Activated naive CD4-positive, alpha-beta T cell treated with anti-CD3 and anti-CD28 coated beads for 36 hours (primary cell): ENCODE measurements at regions not wholly inside any gene's neighbourhood (a gene's known extent, or its start where the extent isn't known, plus 50 kb on each side); places are given as distances from the start of the nearest gene placed in this dataset.

Source experiments
- CTCF ChIA-PET: fragments of 350-600 bp; sonication (Branson Sonifier 250); formaldehyde crosslinking; loops from one replicate; lab custom pipeline; 2021; ENCODE audit warnings: antibody characterized with exemption; lab: Charles Lee
- DNase-seq: peaks from one replicate; pipeline ENCODE4 v3.0.0-alpha.2; 2020
- H3K27ac Mint-ChIP-seq: one replicate; pipeline ENCODE4 v1.8.0; 2021; ENCODE audit warnings: mild to moderate bottlenecking, mixed read lengths
- H3K27me3 Mint-ChIP-seq: one replicate; pipeline ENCODE4 v1.8.0; 2021; ENCODE audit warnings: low read depth, mixed read lengths
- H3K36me3 Mint-ChIP-seq: one replicate; pipeline ENCODE4 v1.8.0; 2021; ENCODE audit warnings: low read depth, mixed read lengths
- H3K4me1 Mint-ChIP-seq: one replicate; pipeline ENCODE4 v1.8.0; 2021; ENCODE audit warnings: low read depth, mixed read lengths
- H3K4me3 Mint-ChIP-seq: one replicate; pipeline ENCODE4 v1.8.0; 2021; ENCODE audit warnings: mild to moderate bottlenecking, moderate library complexity, mixed read lengths
- H3K9me3 Mint-ChIP-seq: one replicate; pipeline ENCODE4 v1.8.0; 2021; ENCODE audit warnings: mixed read lengths
- intact Hi-C: fragments of 100-400 bp; cut with micrococcal nuclease; formaldehyde crosslinking; loops from one replicate; pipeline ENCODE4 v1.15.1; 2023

- DNase-seq = no peak
- no peaks in the 10 kb centered on the region for H3K27me3 Mint-ChIP-seq
- CTCF ChIA-PET = interaction anchor here (0.5 kb wide), 1 partner anchor 174 kb away, joined by 3 read pairs; no protein-coding TSS in a partner anchor
- H3K4me3 Mint-ChIP-seq = no peak overlapping the region
- H3K9me3 Mint-ChIP-seq = peaks cover 1% of the 10 kb centered on the region
- intact Hi-C loops = no loop called here
- no peak overlapping the region for H3K27ac Mint-ChIP-seq
- H3K4me1 Mint-ChIP-seq = peaks cover 2% of the 10 kb centered on the region
- no peaks in the 10 kb centered on the region for H3K36me3 Mint-ChIP-seq
These were observed 95.9 kb upstream of the FNDC3B start for GRCh38 chr3:171943262-171944117.

GRCh38 chr3:171944118-171945016, 95.0 kb upstream of the FNDC3B start:
- H3K36me3 Mint-ChIP-seq = no peaks in the 10 kb centered on the region
- no peak overlapping the region for H3K27ac Mint-ChIP-seq
- CTCF ChIA-PET = interaction anchor here (0.5 kb wide), 1 partner anchor 175 kb away, joined by 3 read pairs; no protein-coding TSS in a partner anchor
- no peaks in the 10 kb centered on the region for H3K27me3 Mint-ChIP-seq
- intact Hi-C loops = no loop called here
- DNase-seq = no peak
- no peak overlapping the region for H3K4me3 Mint-ChIP-seq
- H3K9me3 Mint-ChIP-seq = peaks cover 1% of the 10 kb centered on the region
- peaks cover 2% of the 10 kb centered on the region for H3K4me1 Mint-ChIP-seq

- CTCF ChIA-PET = interaction anchor here (1.0 kb wide), 1 partner anchor 393 kb away, joined by 7 read pairs; no protein-coding TSS in a partner anchor
- Mint-ChIP-seq H3K4me3 (no peak overlapping the region), H3K36me3 (no peaks in the 10 kb centered on the region), H3K4me1 (peaks cover 2% of the 10 kb centered on the region), H3K9me3 (peaks cover 1% of the 10 kb centered on the region), H3K27me3 (no peaks in the 10 kb centered on the region), H3K27ac (no peak overlapping the region)
- DNase-seq = no peak
- intact Hi-C loops = no loop called here
These were observed 90.7 kb upstream of the FNDC3B start for GRCh38 chr3:171948674-171949073.

GRCh38 chr3:171949554-171949953, 89.8 kb upstream of the FNDC3B start:
- no peak for DNase-seq
- Mint-ChIP-seq H3K27ac (no peak overlapping the region), H3K9me3 (peaks cover 1% of the 10 kb centered on the region), H3K36me3 (no peaks in the 10 kb centered on the region), H3K4me3 (no peak overlapping the region), H3K27me3 (no peaks in the 10 kb centered on the region), H3K4me1 (peaks cover 2% of the 10 kb centered on the region)
- intact Hi-C loops = no loop called here
- CTCF ChIA-PET = interaction anchor here (1.0 kb wide), 1 partner anchor 392 kb away, joined by 7 read pairs; no protein-coding TSS in a partner anchor

- Mint-ChIP-seq H3K27ac (no peak overlapping the region), H3K9me3 (peaks cover 1% of the 10 kb centered on the region), H3K36me3 (no peaks in the 10 kb centered on the region), H3K27me3 (no peaks in the 10 kb centered on the region), H3K4me1 (no peaks in the 10 kb centered on the region), H3K4me3 (no peak overlapping the region)
- intact Hi-C loops = no loop called here
- CTCF ChIA-PET = no interaction called here
- peak; percentile 10 for DNase-seq
These were observed 89.0 kb upstream of the FNDC3B start for GRCh38 chr3:171950373-171950772.

- H3K4me3 Mint-ChIP-seq = no peak overlapping the region
- no peak overlapping the region for H3K27ac Mint-ChIP-seq
- CTCF ChIA-PET = no interaction called here
- no peaks in the 10 kb centered on the region for H3K9me3 Mint-ChIP-seq
- no peaks in the 10 kb centered on the region for H3K36me3 Mint-ChIP-seq
- H3K4me1 Mint-ChIP-seq = no peaks in the 10 kb centered on the region
- DNase-seq = no peak
- no peaks in the 10 kb centered on the region for H3K27me3 Mint-ChIP-seq
- intact Hi-C loops = no loop called here
These were observed 87.8 kb upstream of the FNDC3B start for GRCh38 chr3:171951597-171951996.

GRCh38 chr3:171953301-171954022, 85.9 kb upstream of the FNDC3B start:
- no peak for DNase-seq
- H3K4me1 Mint-ChIP-seq = no peaks in the 10 kb centered on the region
- H3K27me3 Mint-ChIP-seq = no peaks in the 10 kb centered on the region
- no peaks in the 10 kb centered on the region for H3K36me3 Mint-ChIP-seq
- intact Hi-C loops = no loop called here
- H3K9me3 Mint-ChIP-seq = no peaks in the 10 kb centered on the region
- H3K27ac Mint-ChIP-seq = no peak overlapping the region
- H3K4me3 Mint-ChIP-seq = no peak overlapping the region
- CTCF ChIA-PET = interaction anchor here (1.2 kb wide), 1 partner anchor 85 kb away, joined by 3 read pairs; no protein-coding TSS in a partner anchor

GRCh38 chr3:171954690-171955383, 84.5 kb upstream of the FNDC3B start:
- no peaks in the 10 kb centered on the region for H3K9me3 Mint-ChIP-seq
- no peaks in the 10 kb centered on the region for H3K27me3 Mint-ChIP-seq
- intact Hi-C loops = no loop called here
- H3K4me1 Mint-ChIP-seq = no peaks in the 10 kb centered on the region
- CTCF ChIA-PET = no interaction called here
- no peak overlapping the region for H3K4me3 Mint-ChIP-seq
- no peak for DNase-seq
- H3K27ac Mint-ChIP-seq = no peak overlapping the region
- H3K36me3 Mint-ChIP-seq = no peaks in the 10 kb centered on the region

GRCh38 chr3:171955598-171955997, 83.8 kb upstream of the FNDC3B start:
- no peak overlapping the region for H3K27ac Mint-ChIP-seq
- H3K27me3 Mint-ChIP-seq = no peaks in the 10 kb centered on the region
- CTCF ChIA-PET = no interaction called here

GRCh38 chr3:171956181-171956683, 83.1 kb upstream of the FNDC3B start:
- H3K27ac Mint-ChIP-seq = no peak overlapping the region
- intact Hi-C loops = no loop called here
- CTCF ChIA-PET = no interaction called here

More at GRCh38 chr3:171955598-171955997, 83.8 kb upstream of the FNDC3B start:
- Mint-ChIP-seq H3K4me3 (no peak overlapping the region), H3K36me3 (no peaks in the 10 kb centered on the region), H3K4me1 (peaks cover under 1% of the 10 kb centered on the region), H3K9me3 (no peaks in the 10 kb centered on the region)
- no peak for DNase-seq
- intact Hi-C loops = no loop called here

GRCh38 chr3:171956705-171957104, 82.7 kb upstream of the FNDC3B start:
- Mint-ChIP-seq H3K27ac (no peak overlapping the region), H3K9me3 (no peaks in the 10 kb centered on the region), H3K36me3 (no peaks in the 10 kb centered on the region), H3K4me3 (no peak overlapping the region), H3K4me1 (peaks cover 3% of the 10 kb centered on the region), H3K27me3 (no peaks in the 10 kb centered on the region)
- DNase-seq = no peak
- CTCF ChIA-PET = interaction anchor here (0.6 kb wide), 1 partner anchor 1131 kb away, joined by 3 read pairs; no protein-coding TSS in a partner anchor
- intact Hi-C loops = no loop called here

More at GRCh38 chr3:171956181-171956683, 83.1 kb upstream of the FNDC3B start:
- no peak for DNase-seq
- H3K36me3 Mint-ChIP-seq = no peaks in the 10 kb centered on the region
- peaks cover 3% of the 10 kb centered on the region for H3K4me1 Mint-ChIP-seq
- H3K9me3 Mint-ChIP-seq = no peaks in the 10 kb centered on the region
- H3K4me3 Mint-ChIP-seq = no peak overlapping the region
- no peaks in the 10 kb centered on the region for H3K27me3 Mint-ChIP-seq
